ENCODE measurements at regions not wholly inside any gene's neighbourhood (a gene's known extent, or its start where the extent isn't known, plus 50 kb on each side); places are given as distances from the start of the nearest gene placed in this dataset.

GRCh38 chr7:53611043-53611442 lies 575.6 kb downstream of the POM121L12 start:
- TF ChIP-seq CTCF (IDR thresholded peaks at IDR 0.05 in 2 of 3, conservative IDR thresholded peaks at IDR 0.05 in 1 of 3; ENCODE audit: control insufficient read depth in 2 of 3, extremely low read depth in 1 of 3, insufficient read depth in 1 of 3, low read depth in 3 of 3, low read length in 3 of 3) (no peak), GABPA (IDR thresholded peaks at IDR 0.05; ENCODE audit: low read depth) (no peak), POLR2A (IDR thresholded peaks at IDR 0.05; ENCODE audit: low read depth, low read length) (no peak), SPI1 (IDR thresholded peaks at IDR 0.05; ENCODE audit: borderline replicate concordance, insufficient read depth, low read depth, low read length) (no peak), EGR1 (IDR thresholded peaks at IDR 0.05; ENCODE audit: borderline replicate concordance in 1 of 2, low read depth in 2 of 2, low read length in 2 of 2) (no peak), NFIC (IDR thresholded peaks at IDR 0.05; ENCODE audit: low read depth, low read length) (no peak), ZNF207 (IDR thresholded peaks at IDR 0.05; ENCODE audit: borderline replicate concordance) (no peak)

Data from GM12878 (cell line).